ENCODE measurements at regions not wholly inside any gene's neighbourhood (a gene's known extent, or its start where the extent isn't known, plus 50 kb on each side); places are given as distances from the start of the nearest gene placed in this dataset.

DNA sequence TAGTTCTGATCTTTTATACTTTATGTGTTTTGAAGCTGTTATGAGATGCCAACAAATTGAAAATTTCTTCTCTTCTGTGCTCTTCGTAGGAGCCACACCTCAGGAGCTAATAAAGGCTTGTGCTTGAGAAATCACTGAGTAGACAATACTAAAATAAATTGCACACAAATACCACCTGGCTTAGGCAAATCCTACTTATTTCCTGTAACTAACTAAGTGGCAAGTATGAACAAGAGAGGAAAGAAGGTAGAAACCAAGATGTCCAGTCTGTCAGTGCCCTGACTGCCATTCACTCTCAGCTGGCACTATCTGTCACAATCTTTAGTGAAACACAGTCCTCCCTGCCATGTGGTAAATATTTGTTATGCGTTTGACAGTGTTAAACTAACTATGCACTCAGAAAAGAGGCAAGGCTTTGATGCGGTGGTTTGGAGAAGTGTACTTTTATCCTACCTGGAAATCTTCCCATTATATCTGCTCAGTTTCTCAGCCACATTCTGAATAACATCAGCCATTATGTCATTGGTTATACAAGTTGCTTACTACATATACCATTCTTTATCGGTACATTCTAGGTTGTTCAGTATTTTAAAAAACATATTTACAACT lies 293.4 kb upstream of the VWC2 start:
- TF ChIP-seq, protein P1, sequence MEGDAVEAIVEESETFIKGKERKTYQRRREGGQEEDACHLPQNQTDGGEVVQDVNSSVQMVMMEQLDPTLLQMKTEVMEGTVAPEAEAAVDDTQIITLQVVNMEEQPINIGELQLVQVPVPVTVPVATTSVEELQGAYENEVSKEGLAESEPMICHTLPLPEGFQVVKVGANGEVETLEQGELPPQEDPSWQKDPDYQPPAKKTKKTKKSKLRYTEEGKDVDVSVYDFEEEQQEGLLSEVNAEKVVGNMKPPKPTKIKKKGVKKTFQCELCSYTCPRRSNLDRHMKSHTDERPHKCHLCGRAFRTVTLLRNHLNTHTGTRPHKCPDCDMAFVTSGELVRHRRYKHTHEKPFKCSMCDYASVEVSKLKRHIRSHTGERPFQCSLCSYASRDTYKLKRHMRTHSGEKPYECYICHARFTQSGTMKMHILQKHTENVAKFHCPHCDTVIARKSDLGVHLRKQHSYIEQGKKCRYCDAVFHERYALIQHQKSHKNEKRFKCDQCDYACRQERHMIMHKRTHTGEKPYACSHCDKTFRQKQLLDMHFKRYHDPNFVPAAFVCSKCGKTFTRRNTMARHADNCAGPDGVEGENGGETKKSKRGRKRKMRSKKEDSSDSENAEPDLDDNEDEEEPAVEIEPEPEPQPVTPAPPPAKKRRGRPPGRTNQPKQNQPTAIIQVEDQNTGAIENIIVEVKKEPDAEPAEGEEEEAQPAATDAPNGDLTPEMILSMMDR (IDR thresholded peaks at IDR 0.05), result no peak
- TF ChIP-seq NR1H2 (CRISPR knock-in tag; IDR thresholded peaks at IDR 0.05), result no peak
- TF ChIP-seq GABPB1 (CRISPR knock-in tag; IDR thresholded peaks at IDR 0.05), result no peak
- no peak for TF ChIP-seq CREM (CRISPR knock-in tag; IDR thresholded peaks at IDR 0.05)
- TF ChIP-seq SP1 (CRISPR knock-in tag; conservative IDR thresholded peaks at IDR 0.05), result no peak
- TF ChIP-seq STAT6 (CRISPR knock-in tag; conservative IDR thresholded peaks at IDR 0.05; ENCODE audit: low read depth), result no peak
